Loucy (cell line): ENCODE measurements at regions not wholly inside any gene's neighbourhood (a gene's known extent, or its start where the extent isn't known, plus 50 kb on each side); places are given as distances from the start of the nearest gene placed in this dataset.

ENCODE experiments used
- H2AFZ ChIP-seq: fragments of 200-600 bp; sonication (generic); 2 replicates; pipeline ENCODE4 v1.6.0; 2016; ENCODE audit warnings: antibody characterized with exemption, mild to moderate bottlenecking, low read length, moderate library complexity
- H3F3A ChIP-seq: fragments of 200-600 bp; 2 replicates; pipeline ENCODE4 v1.6.0; 2016; ENCODE audit warnings: antibody characterized with exemption, low read depth, mild to moderate bottlenecking
- H3K27me3 ChIP-seq: fragments of 200-600 bp; sonication (generic); 2 replicates; pipeline ENCODE4 v1.6.1; 2014; ENCODE audit warnings: low read length, mild to moderate bottlenecking; ENCODE audit not compliant: insufficient read depth, poor library complexity, severe bottlenecking
- H3K36me3 ChIP-seq: fragments of 200-600 bp; sonication (generic); 2 replicates; pipeline ENCODE4 v1.6.1; 2016; ENCODE audit warnings: low read length; ENCODE audit not compliant: insufficient read depth
- H3K4me1 ChIP-seq: fragments of 200-600 bp; sonication (generic); 2 replicates; pipeline ENCODE4 v1.5.1; 2014; ENCODE audit warnings: low read length, mild to moderate bottlenecking; ENCODE audit not compliant: insufficient read depth, poor library complexity, severe bottlenecking
- H3K4me2 ChIP-seq: fragments of 200-600 bp; sonication (generic); 2 replicates; pipeline ENCODE4 v1.6.0; 2014; ENCODE audit warnings: antibody characterized with exemption, low read length, low read depth, mild to moderate bottlenecking; ENCODE audit not compliant: poor library complexity, severe bottlenecking
- H3K4me3 ChIP-seq: fragments of 200-600 bp; sonication (generic); 2 replicates; pipeline ENCODE4 v1.5.1; 2014; ENCODE audit warnings: low read length, mild to moderate bottlenecking, mixed read lengths; ENCODE audit not compliant: poor library complexity, severe bottlenecking
- H3K79me2 ChIP-seq: fragments of 200-600 bp; sonication (generic); 2 replicates; pipeline ENCODE4 v1.6.1; 2014; ENCODE audit warnings: low read length; ENCODE audit not compliant: insufficient read depth
- H3K9ac ChIP-seq: fragments of 200-600 bp; sonication (generic); 2 replicates; pipeline ENCODE4 v1.6.0; 2014; ENCODE audit warnings: mild to moderate bottlenecking, low read depth, low read length, moderate library complexity; ENCODE audit not compliant: poor library complexity, severe bottlenecking
- H3K9me2 ChIP-seq: fragments of 200-600 bp; sonication (generic); replicated peaks from 2 replicates; pipeline ENCODE4 v1.6.1; 2016; ENCODE audit warnings: low read depth, low read length, mixed read lengths
- H3K9me3 ChIP-seq: fragments of 200-600 bp; sonication (generic); 2 replicates; pipeline ENCODE4 v1.6.1; 2014; ENCODE audit warnings: mild to moderate bottlenecking, antibody characterized with exemption, low read length, low read depth; ENCODE audit not compliant: insufficient read depth
- H4K20me1 ChIP-seq: fragments of 200-600 bp; sonication (generic); 2 replicates; pipeline ENCODE4 v1.6.0; 2014; ENCODE audit warnings: antibody characterized with exemption, low read length, mild to moderate bottlenecking; ENCODE audit not compliant: insufficient read depth, poor library complexity, severe bottlenecking
- EZH2phosphoT487 ChIP-seq: fragments of 200-600 bp; IDR thresholded peaks from 2 replicates; pipeline ENCODE4 v1.6.1; 2018; ENCODE audit warnings: antibody characterized with exemption, mild to moderate bottlenecking, moderate library complexity, borderline replicate concordance
- TF ChIP-seq, protein P1 (sequence below): fragments of 200-600 bp; sonication (generic); conservative IDR thresholded peaks from 2 replicates; pipeline ENCODE4 v1.5.1; 2014; ENCODE audit warnings: mild to moderate bottlenecking, antibody characterized with exemption, low read length

GRCh38 chr16:16991711-16992110 is 479.0 kb downstream of the XYLT1 start:
- no peak overlapping the region for H3K9ac ChIP-seq
- no peaks in the 10 kb centered on the region for H4K20me1 ChIP-seq
- no peak overlapping the region for H3K4me2 ChIP-seq
- H3K9me3 ChIP-seq, result no peaks in the 10 kb centered on the region
- H3K4me3 ChIP-seq, result no peak overlapping the region
- no peaks in the 10 kb centered on the region for H3K36me3 ChIP-seq
- TF ChIP-seq, protein P1, sequence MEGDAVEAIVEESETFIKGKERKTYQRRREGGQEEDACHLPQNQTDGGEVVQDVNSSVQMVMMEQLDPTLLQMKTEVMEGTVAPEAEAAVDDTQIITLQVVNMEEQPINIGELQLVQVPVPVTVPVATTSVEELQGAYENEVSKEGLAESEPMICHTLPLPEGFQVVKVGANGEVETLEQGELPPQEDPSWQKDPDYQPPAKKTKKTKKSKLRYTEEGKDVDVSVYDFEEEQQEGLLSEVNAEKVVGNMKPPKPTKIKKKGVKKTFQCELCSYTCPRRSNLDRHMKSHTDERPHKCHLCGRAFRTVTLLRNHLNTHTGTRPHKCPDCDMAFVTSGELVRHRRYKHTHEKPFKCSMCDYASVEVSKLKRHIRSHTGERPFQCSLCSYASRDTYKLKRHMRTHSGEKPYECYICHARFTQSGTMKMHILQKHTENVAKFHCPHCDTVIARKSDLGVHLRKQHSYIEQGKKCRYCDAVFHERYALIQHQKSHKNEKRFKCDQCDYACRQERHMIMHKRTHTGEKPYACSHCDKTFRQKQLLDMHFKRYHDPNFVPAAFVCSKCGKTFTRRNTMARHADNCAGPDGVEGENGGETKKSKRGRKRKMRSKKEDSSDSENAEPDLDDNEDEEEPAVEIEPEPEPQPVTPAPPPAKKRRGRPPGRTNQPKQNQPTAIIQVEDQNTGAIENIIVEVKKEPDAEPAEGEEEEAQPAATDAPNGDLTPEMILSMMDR, result peak; percentile 29
- no peak for TF ChIP-seq EZH2phosphoT487
- no peak overlapping the region for H2AFZ ChIP-seq
- peaks cover 11% of the 10 kb centered on the region for H3K4me1 ChIP-seq
- H3K27me3 ChIP-seq, result no peaks in the 10 kb centered on the region
- no peaks in the 10 kb centered on the region for H3K9me2 ChIP-seq
- no peaks in the 10 kb centered on the region for H3K79me2 ChIP-seq
- H3F3A ChIP-seq, result no peaks in the 10 kb centered on the region

DNA sequence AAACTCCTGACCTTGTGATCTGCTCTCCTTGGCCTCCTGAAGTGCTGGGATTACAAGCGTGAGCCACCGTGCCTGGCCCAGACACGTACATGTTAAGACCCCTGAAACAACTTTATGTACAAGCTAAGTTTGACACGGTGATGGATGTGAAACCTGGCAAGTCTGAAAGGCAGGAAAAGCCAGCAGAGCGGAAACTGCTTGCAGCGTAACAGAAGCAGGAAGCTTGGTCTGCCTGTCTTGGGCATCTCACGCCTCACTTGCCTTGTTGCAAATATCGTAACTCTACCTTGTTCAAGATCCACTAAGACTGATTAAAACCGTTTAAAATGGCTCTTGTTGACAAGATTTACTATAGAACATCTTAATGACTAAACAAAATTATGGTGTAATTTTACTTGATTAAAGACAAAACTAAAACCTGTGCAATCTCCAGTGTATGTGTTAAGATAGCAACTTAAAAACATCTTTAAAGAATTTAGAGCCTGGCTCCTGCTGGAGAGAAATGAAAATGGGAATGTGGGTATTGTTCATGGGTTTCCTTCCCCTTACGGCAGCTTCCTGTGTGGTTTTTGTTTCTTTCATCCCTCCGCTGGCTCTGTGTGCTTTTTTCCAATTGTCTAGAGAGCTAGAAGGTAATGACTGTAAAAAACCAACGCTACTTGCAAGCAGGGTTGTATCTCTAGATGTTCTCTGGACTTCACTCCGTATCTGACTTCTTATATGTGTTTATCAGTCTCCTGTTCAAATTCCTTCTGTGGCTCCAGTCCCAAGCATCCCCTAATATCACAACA is 477.6 kb downstream of the XYLT1 start:
- Histone ChIP-seq H3K4me2 (peak overlapping the region; percentile 74), H2AFZ (peak overlapping the region; percentile 44), H3K4me1 (peaks cover 11% of the 10 kb centered on the region), H3K36me3 (no peaks in the 10 kb centered on the region), H3K9me3 (no peaks in the 10 kb centered on the region), H3K9me2 (no peaks in the 10 kb centered on the region), H3K27me3 (no peaks in the 10 kb centered on the region), H3F3A (no peaks in the 10 kb centered on the region), H4K20me1 (no peaks in the 10 kb centered on the region), H3K79me2 (no peaks in the 10 kb centered on the region), H3K4me3 (peak overlapping the region; percentile 61), H3K9ac (peak overlapping the region; percentile 14)
- TF ChIP-seq, protein P1, result no peak
- TF ChIP-seq EZH2phosphoT487, result no peak

DNA sequence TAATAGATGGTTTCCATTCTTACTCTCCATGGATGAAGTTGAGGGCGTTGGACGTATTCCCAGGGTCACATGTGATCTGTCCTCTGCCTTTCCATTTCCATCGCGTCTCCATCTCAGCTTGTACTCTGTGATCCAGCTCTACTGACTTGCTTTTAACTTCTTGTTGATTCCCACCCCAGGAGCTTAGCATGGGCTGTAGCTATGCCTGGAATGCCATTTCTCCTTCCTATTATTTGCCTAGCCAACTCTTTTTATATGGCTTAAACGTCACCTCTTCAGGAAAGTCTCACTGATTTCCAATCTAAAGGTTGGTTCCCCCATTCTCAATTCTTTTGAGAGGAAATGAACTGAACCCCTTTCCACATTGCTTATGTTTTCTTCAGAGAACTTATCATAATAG is 475.9 kb downstream of the XYLT1 start:
- H4K20me1 ChIP-seq, result no peaks in the 10 kb centered on the region
- no peak overlapping the region for H3K4me3 ChIP-seq
- H3K9me2 ChIP-seq, result no peaks in the 10 kb centered on the region
- no peak for TF ChIP-seq EZH2phosphoT487
- TF ChIP-seq, protein P1, result no peak
- H3K9me3 ChIP-seq, result no peaks in the 10 kb centered on the region
- H3K4me1 ChIP-seq, result peaks cover 11% of the 10 kb centered on the region
- H3K4me2 ChIP-seq, result no peak overlapping the region
- H2AFZ ChIP-seq, result no peak overlapping the region
- H3K27me3 ChIP-seq, result no peaks in the 10 kb centered on the region
- no peaks in the 10 kb centered on the region for H3F3A ChIP-seq
- no peak overlapping the region for H3K9ac ChIP-seq
- no peaks in the 10 kb centered on the region for H3K36me3 ChIP-seq
- no peaks in the 10 kb centered on the region for H3K79me2 ChIP-seq
